Chondrocyte (in vitro differentiated cells): ENCODE measurements at regions not wholly inside any gene's neighbourhood (a gene's known extent, or its start where the extent isn't known, plus 50 kb on each side); places are given as distances from the start of the nearest gene placed in this dataset.

ENCODE experiments used
- DNase-seq: peaks from one replicate; pipeline ENCODE4 v3.0.0; 2021; ENCODE audit warnings: mixed read lengths, low spot score
- H3K27ac Mint-ChIP-seq: one replicate; pipeline ENCODE4 v1.8.0; 2021; ENCODE audit warnings: mild to moderate bottlenecking, moderate library complexity, mixed read lengths; ENCODE audit not compliant: unreplicated experiment
- H3K27me3 Mint-ChIP-seq: 2 replicates; pipeline ENCODE4 v1.8.0; 2021; ENCODE audit warnings: low read depth, mixed read lengths
- H3K36me3 Mint-ChIP-seq: 2 replicates; pipeline ENCODE4 v1.8.0; 2021; ENCODE audit warnings: low read depth, mixed read lengths
- H3K4me1 Mint-ChIP-seq: 2 replicates; pipeline ENCODE4 v1.8.0; 2021; ENCODE audit warnings: low read depth, mild to moderate bottlenecking, mixed read lengths
- H3K4me3 Mint-ChIP-seq: one replicate; pipeline ENCODE4 v1.8.0; 2021; ENCODE audit warnings: mild to moderate bottlenecking, moderate library complexity, mixed read lengths; ENCODE audit not compliant: unreplicated experiment
- H3K9me3 Mint-ChIP-seq: 2 replicates; pipeline ENCODE4 v1.8.0; 2021; ENCODE audit warnings: low read depth, mixed read lengths
- TF ChIP-seq, protein P1 (sequence below): fragments of 200-600 bp; sonication (generic); IDR thresholded peaks from 2 replicates; pipeline ENCODE4 v1.5.0; 2021; ENCODE audit warnings: antibody characterized with exemption, mild to moderate bottlenecking, moderate library complexity

DNA sequence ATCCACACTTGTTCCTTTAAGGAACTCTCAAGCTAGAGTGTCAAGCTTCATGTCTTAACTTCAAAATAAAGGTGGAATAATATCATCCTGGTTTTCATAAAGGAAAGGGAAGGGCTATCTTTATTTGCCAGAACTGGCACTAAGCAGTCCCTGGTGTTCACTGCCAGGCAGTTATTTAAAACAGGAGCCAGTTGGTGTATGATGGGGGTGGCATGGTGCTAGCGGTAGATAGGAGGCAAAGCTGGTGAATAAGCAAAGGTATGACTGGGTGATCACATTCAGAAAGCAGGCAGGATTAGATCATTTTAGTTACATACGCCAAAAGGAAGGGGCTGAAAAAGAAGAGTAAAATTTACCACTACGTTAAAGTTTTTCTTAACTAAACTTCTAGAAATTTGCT, 776.3 kb downstream of the BCL11A start:
- Mint-ChIP-seq H3K9me3 (no peaks in the 10 kb centered on the region), H3K4me3 (no peak overlapping the region), H3K36me3 (no peaks in the 10 kb centered on the region), H3K27ac (no peak overlapping the region), H3K27me3 (no peaks in the 10 kb centered on the region), H3K4me1 (peaks cover 4% of the 10 kb centered on the region)
- TF ChIP-seq, protein P1, sequence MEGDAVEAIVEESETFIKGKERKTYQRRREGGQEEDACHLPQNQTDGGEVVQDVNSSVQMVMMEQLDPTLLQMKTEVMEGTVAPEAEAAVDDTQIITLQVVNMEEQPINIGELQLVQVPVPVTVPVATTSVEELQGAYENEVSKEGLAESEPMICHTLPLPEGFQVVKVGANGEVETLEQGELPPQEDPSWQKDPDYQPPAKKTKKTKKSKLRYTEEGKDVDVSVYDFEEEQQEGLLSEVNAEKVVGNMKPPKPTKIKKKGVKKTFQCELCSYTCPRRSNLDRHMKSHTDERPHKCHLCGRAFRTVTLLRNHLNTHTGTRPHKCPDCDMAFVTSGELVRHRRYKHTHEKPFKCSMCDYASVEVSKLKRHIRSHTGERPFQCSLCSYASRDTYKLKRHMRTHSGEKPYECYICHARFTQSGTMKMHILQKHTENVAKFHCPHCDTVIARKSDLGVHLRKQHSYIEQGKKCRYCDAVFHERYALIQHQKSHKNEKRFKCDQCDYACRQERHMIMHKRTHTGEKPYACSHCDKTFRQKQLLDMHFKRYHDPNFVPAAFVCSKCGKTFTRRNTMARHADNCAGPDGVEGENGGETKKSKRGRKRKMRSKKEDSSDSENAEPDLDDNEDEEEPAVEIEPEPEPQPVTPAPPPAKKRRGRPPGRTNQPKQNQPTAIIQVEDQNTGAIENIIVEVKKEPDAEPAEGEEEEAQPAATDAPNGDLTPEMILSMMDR, result no peak
- no peak for DNase-seq

DNA sequence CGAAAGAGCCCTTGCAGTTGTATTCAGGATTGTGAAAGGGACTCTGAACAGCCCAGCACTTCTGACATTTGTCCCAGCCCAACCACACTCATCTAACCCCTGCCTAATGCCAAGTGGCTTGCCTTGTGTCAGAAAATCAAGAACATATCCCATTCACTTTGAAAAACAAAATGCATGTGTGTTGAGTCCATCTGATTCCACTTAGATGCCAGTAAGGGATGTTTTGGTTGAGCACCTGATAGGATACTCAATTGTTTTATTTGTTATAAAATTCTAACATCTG, 776.8 kb downstream of the BCL11A start:
- peaks cover 4% of the 10 kb centered on the region for H3K4me1 Mint-ChIP-seq
- no peak overlapping the region for H3K27ac Mint-ChIP-seq
- H3K9me3 Mint-ChIP-seq, result no peaks in the 10 kb centered on the region
- H3K36me3 Mint-ChIP-seq, result no peaks in the 10 kb centered on the region
- TF ChIP-seq, protein P1, result no peak
- no peak for DNase-seq
- H3K4me3 Mint-ChIP-seq, result no peak overlapping the region
- H3K27me3 Mint-ChIP-seq, result no peaks in the 10 kb centered on the region

DNA sequence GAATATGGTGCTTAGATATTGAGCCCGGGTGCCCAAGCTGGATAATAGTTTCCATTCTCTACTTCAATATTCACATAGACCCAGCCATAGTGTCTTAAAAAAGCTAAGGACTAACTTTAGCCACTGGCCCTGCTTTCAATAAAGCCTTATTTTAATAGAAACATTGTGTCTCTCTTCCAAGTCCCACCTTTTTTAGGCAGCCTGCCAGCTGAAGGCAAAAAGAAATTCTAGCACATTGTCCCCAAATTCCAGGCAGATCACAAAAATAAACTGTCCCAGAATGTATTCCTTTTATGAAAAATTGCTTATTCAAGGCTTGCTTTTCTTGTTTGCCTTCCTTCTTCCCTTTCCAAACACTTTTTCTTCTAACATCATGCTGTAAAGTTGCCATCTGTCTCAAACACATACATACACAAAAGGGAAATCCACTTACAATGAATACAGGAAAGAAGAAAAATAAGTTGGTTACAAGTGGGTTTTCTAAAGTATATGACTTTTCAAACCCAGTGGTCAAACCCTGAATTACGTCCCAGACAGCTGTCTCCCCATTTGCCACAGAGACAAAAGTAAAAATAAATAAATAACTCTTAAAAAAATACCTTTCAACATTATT, 778.5 kb downstream of the BCL11A start:
- no peak for DNase-seq
- H3K27me3 Mint-ChIP-seq, result peaks cover 3% of the 10 kb centered on the region
- H3K27ac Mint-ChIP-seq, result no peak overlapping the region
- peaks cover 4% of the 10 kb centered on the region for H3K4me1 Mint-ChIP-seq
- no peaks in the 10 kb centered on the region for H3K9me3 Mint-ChIP-seq
- TF ChIP-seq, protein P1, result peak; percentile 13
- no peak overlapping the region for H3K4me3 Mint-ChIP-seq
- H3K36me3 Mint-ChIP-seq, result no peaks in the 10 kb centered on the region

DNA sequence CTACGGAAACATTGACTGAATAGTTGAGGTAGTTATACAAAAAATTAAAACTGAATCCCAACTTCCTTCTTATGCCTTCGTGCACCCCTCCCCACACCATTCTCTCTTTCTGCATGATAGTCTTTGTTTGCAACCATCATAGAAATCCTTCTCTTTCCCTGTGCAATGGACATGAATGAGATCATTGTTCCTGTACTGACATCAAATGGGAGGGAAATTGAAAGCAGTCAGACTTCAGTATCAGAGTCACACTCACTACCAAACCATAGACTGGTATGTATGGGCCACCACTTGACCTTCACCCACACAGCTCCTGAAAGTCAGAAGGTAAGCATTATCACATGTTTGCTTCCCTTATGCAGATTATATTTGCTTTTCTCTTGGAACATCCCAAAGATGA, 782.8 kb downstream of the BCL11A start:
- DNase-seq, result no peak
- H3K9me3 Mint-ChIP-seq, result no peaks in the 10 kb centered on the region
- no peak overlapping the region for H3K4me3 Mint-ChIP-seq
- peaks cover 4% of the 10 kb centered on the region for H3K4me1 Mint-ChIP-seq
- H3K27me3 Mint-ChIP-seq, result peaks cover 3% of the 10 kb centered on the region
- H3K36me3 Mint-ChIP-seq, result no peaks in the 10 kb centered on the region
- H3K27ac Mint-ChIP-seq, result no peak overlapping the region
- TF ChIP-seq, protein P1, result no peak

DNA sequence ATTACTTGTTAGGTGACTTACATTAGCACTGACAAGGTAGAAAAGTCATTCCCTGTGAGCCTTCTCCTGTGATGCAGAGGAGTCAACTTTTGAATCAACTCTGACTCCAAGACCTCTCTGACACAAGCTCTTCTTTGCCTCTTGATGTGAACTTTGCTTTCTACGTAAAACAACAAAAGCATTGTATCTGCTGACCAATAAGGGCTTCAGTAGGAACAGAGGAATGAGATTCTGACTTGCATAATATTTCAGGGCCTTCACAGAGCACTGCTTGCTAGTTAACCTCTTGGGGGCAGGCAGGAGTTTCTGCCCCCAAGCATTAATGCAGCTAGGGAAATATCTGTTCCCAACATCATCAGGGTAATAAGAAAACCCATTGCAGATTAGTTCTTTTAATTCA, 791.5 kb downstream of the BCL11A start:
- Mint-ChIP-seq H3K9me3 (no peaks in the 10 kb centered on the region), H3K4me3 (no peak overlapping the region), H3K27ac (no peak overlapping the region), H3K4me1 (no peaks in the 10 kb centered on the region), H3K27me3 (no peaks in the 10 kb centered on the region), H3K36me3 (no peaks in the 10 kb centered on the region)
- TF ChIP-seq, protein P1, result no peak
- DNase-seq, result no peak
